COLO668 (cell line): ENCODE measurements at regions not wholly inside any gene's neighbourhood (a gene's known extent, or its start where the extent isn't known, plus 50 kb on each side); places are given as distances from the start of the nearest gene placed in this dataset.
"Not testable (repeated sequence)": the region's sequence is repeated elsewhere in the genome, so short reads cannot be mapped to it uniquely, and the experiment has no call there.

ENCODE experiments used
- DNase-seq: peaks from one replicate; lab custom pipeline; 2025; ENCODE audit not compliant: unreplicated experiment; lab: John Stamatoyannopoulos, UW

GRCh38 chrX:129361576-129361975 is 161.7 kb downstream of the SMARCA1 start:
- DNase-seq, result no peak

- DNase-seq, result peak; percentile 58
Measured at GRCh38 chrX:129360175-129360574, 163.1 kb downstream of the SMARCA1 start.

- DNase-seq, result no peak
Measured at GRCh38 chrX:129359269-129359668, 164.0 kb downstream of the SMARCA1 start.

- not testable (repeated sequence) for DNase-seq
Measured at GRCh38 chrX:129357428-129357827, 165.9 kb downstream of the SMARCA1 start.

GRCh38 chrX:129347291-129347690 is 176.0 kb downstream of the SMARCA1 start:
- DNase-seq, result no peak

- no peak for DNase-seq
Measured at GRCh38 chrX:129346574-129346973, 176.7 kb downstream of the SMARCA1 start.

GRCh38 chrX:129337264-129337663 is 186.0 kb downstream of the SMARCA1 start:
- not testable (repeated sequence) for DNase-seq

GRCh38 chrX:129323115-129323514 is 200.2 kb downstream of the SMARCA1 start:
- DNase-seq, result no peak

- peak; percentile 1 for DNase-seq
Measured at GRCh38 chrX:129318375-129318774, 204.9 kb downstream of the SMARCA1 start.

- no peak for DNase-seq
Measured at GRCh38 chrX:129316461-129316860, 206.8 kb downstream of the SMARCA1 start.

- no peak for DNase-seq
Measured at GRCh38 chrX:129310000-129310399, 213.3 kb downstream of the SMARCA1 start.

- DNase-seq, result no peak
Measured at GRCh38 chrX:129262912-129263311, 260.4 kb downstream of the SMARCA1 start.

- not testable (repeated sequence) for DNase-seq
Measured at GRCh38 chrX:129255516-129255915, 267.8 kb downstream of the SMARCA1 start.

- no peak for DNase-seq
Measured at GRCh38 chrX:129249563-129249962, 273.7 kb downstream of the SMARCA1 start.

- no peak for DNase-seq
Measured at GRCh38 chrX:129247642-129248041, 275.6 kb downstream of the SMARCA1 start.

GRCh38 chrX:129239371-129239770 is 283.9 kb downstream of the SMARCA1 start:
- DNase-seq, result no peak

- DNase-seq, result no peak
Measured at GRCh38 chrX:129238011-129238410, 285.3 kb downstream of the SMARCA1 start.

- no peak for DNase-seq
Measured at GRCh38 chrX:129235903-129236302, 287.4 kb downstream of the SMARCA1 start.

GRCh38 chrX:129233786-129234185 is 289.5 kb downstream of the SMARCA1 start:
- no peak for DNase-seq

- DNase-seq, result no peak
Measured at GRCh38 chrX:129230850-129231512, 292.3 kb downstream of the SMARCA1 start.

- DNase-seq, result no peak
Measured at GRCh38 chrX:129230168-129230567, 293.1 kb downstream of the SMARCA1 start.

- DNase-seq, result peak; percentile 10
Measured at GRCh38 chrX:129227366-129227765, 295.9 kb downstream of the SMARCA1 start.

GRCh38 chrX:129193357-129193756 is 329.9 kb downstream of the SMARCA1 start:
- DNase-seq, result peak; percentile 75
